Body of pancreas (tissue), 4 donors: ENCODE measurements at regions not wholly inside any gene's neighbourhood (a gene's known extent, or its start where the extent isn't known, plus 50 kb on each side); places are given as distances from the start of the nearest gene placed in this dataset.

ENCODE experiments used
- ATAC-seq: fragments of 150-250 bp; one replicate; pipeline ENCODE4 v1.9.1; 2016
- DNase-seq, 4 donors: peaks; one replicate each; pipeline ENCODE4 v3.0.0-alpha.2; 2019
- H3K27ac ChIP-seq, 4 donors: fragments of 200-600 bp; sonication (generic); 1 replicate in 3 of 4; 2 replicates in 1 of 4; pipeline versions ENCODE4 v1.5.1 to v1.6.1; 2016 to 2019; ENCODE audit warnings: mild to moderate bottlenecking in 1 of 4, mixed read lengths in 1 of 4, moderate library complexity in 1 of 4
- H3K27me3 ChIP-seq, 2 donors: fragments of 200-600 bp; sonication (generic); one replicate each; pipeline ENCODE4 v1.6.0; 2016; ENCODE audit warnings: mild to moderate bottlenecking in 1 of 2
- H3K36me3 ChIP-seq, 2 donors: fragments of 200-600 bp; sonication (generic); replicated peaks in 1 of 2; 2 replicates each; pipeline ENCODE4 v1.5.1; 2016; ENCODE audit warnings: low read depth in 2 of 2; ENCODE audit not compliant: insufficient read depth in 1 of 2
- H3K4me1 ChIP-seq: fragments of 200-600 bp; sonication (generic); one replicate; pipeline ENCODE4 v1.6.0; 2016
- H3K4me3 ChIP-seq, 2 donors: fragments of 200-600 bp; sonication (generic); 1 replicate in 1 of 2; 2 replicates in 1 of 2; pipeline ENCODE4 v1.5.1; 2016 to 2019
- H3K9me3 ChIP-seq, 3 donors: fragments of 200-600 bp; sonication (generic); 1 replicate in 2 of 3; 2 replicates in 1 of 3; pipeline ENCODE4 v1.5.1; 2016
- CTCF ChIP-seq, 7 experiments: fragments of 450-650 bp in 4 of 7; fragments of 200-600 bp in 3 of 7; sonication (generic) in 3 of 7; IDR thresholded peaks; one replicate each; pipeline ENCODE4 v1.5.1; 2016 to 2019; ENCODE audit warnings: antibody characterized with exemption in 7 of 7
- POLR2A ChIP-seq, 3 donors: fragments of 450-650 bp; IDR thresholded peaks; one replicate each; pipeline ENCODE4 v1.6.1; 2016; ENCODE audit warnings: antibody characterized with exemption in 3 of 3, mild to moderate bottlenecking in 2 of 3
- WGBS, 2 donors: methylation state at CpG; one replicate each; pipeline ENCODE4 v1.1.5; 2017; 5-methylcytosine and 5-hydroxymethylcytosine counted together
- intact Hi-C: fragments of 100-400 bp; cut with DNase I; formaldehyde crosslinking; loops from one replicate; pipeline ENCODE4 v1.15.1; 2023

- Histone ChIP-seq H3K9me3 (no peaks in the 10 kb centered on the region), H3K27me3 (no peaks in the 10 kb centered on the region), H3K4me3 (no peak overlapping the region), H3K36me3 (no peaks in the 10 kb centered on the region), H3K27ac (no peak overlapping the region), H3K4me1 (no peaks in the 10 kb centered on the region)
- no peak for ATAC-seq
- TF ChIP-seq POLR2A (IDR thresholded peaks at IDR 0.05), result no peak
- no peak for TF ChIP-seq CTCF (IDR thresholded peaks at IDR 0.05)
- intact Hi-C loops, result no loop called here
- no peak for DNase-seq
- 43 to 52% methylated on average over 11 of the region's 11 CpGs for WGBS, 2 donors
Measured at GRCh38 chr12:111270239-111270638, 98.7 kb downstream of the PHETA1 start.

- Histone ChIP-seq H3K4me1 (no peaks in the 10 kb centered on the region), H3K4me3 (no peak overlapping the region), H3K9me3 (no peaks in the 10 kb centered on the region), H3K27me3 (no peaks in the 10 kb centered on the region), H3K36me3 (no peaks in the 10 kb centered on the region), H3K27ac (no peak overlapping the region)
- WGBS, 2 donors, result 64 to 68% methylated on average over 6 to 7 of the region's 7 CpGs
- no peak for TF ChIP-seq POLR2A (IDR thresholded peaks at IDR 0.05)
- TF ChIP-seq CTCF (IDR thresholded peaks at IDR 0.05), result no peak
- no peak for ATAC-seq
- intact Hi-C loops, result no loop called here
- no peak for DNase-seq
Measured at GRCh38 chr12:111269718-111270117, 99.2 kb downstream of the PHETA1 start.

GRCh38 chr12:111268738-111269572, 99.9 kb downstream of the PHETA1 start:
- Histone ChIP-seq H3K27me3 (no peaks in the 10 kb centered on the region), H3K4me1 (no peaks in the 10 kb centered on the region), H3K4me3 (no peak overlapping the region), H3K9me3 (no peaks in the 10 kb centered on the region), H3K27ac (no peak overlapping the region), H3K36me3 (no peaks in the 10 kb centered on the region)
- TF ChIP-seq POLR2A (IDR thresholded peaks at IDR 0.05), result no peak
- TF ChIP-seq CTCF (IDR thresholded peaks at IDR 0.05), result peak in 4 of 7 experiments; percentile 6 to 18 (median 15)
- 69 to 71% methylated on average over 15 to 16 of the region's 16 CpGs for WGBS, 2 donors
- DNase-seq (no peak), ATAC-seq (no peak)
- intact Hi-C loops, result no loop called here

- intact Hi-C loops, result no loop called here
- H3K36me3 ChIP-seq, result no peaks in the 10 kb centered on the region
- ATAC-seq, result no peak
- no peaks in the 10 kb centered on the region for H3K4me1 ChIP-seq
- TF ChIP-seq POLR2A (IDR thresholded peaks at IDR 0.05), result no peak
- no peak for TF ChIP-seq CTCF (IDR thresholded peaks at IDR 0.05)
- H3K4me3 ChIP-seq, result no peak overlapping the region
- H3K27ac ChIP-seq, result no peak overlapping the region
- no peaks in the 10 kb centered on the region for H3K9me3 ChIP-seq
- H3K27me3 ChIP-seq, result no peaks in the 10 kb centered on the region
- WGBS, 2 donors, result 45 to 46% methylated on average over 8 of the region's 8 CpGs
- DNase-seq, result no peak
Measured at GRCh38 chr12:111267144-111267543, 101.8 kb downstream of the PHETA1 start.
